ENCODE measurements at regions not wholly inside any gene's neighbourhood (a gene's known extent, or its start where the extent isn't known, plus 50 kb on each side); places are given as distances from the start of the nearest gene placed in this dataset.

DNA sequence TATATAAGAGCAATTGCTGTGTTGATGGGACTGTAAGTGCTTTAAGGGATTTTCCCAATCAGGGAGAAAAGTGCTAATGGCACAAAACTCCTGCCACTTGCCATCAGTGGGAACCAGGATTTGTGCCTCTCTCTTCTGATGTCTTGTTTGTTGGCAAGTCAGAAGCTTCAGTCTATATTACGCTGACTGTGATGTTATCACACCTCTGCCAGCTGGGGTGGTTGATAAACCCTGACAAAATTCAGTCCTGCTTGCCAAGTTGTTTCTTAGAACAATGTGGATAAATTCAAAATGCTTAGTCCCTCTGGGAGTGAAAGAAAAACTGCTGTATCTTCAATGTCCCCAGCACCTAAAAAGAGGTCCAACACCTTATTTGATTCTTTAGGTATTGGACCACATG, 161.4 kb upstream of the FBXL7 start:
- H3K36me3 ChIP-seq (ENCODE audit: insufficient read depth in 1 of 2, low read depth in 1 of 2) = no peaks in the 10 kb centered on the region
- intact Hi-C loops (cut with DNase I) = no loop called here
- no peaks in the 10 kb centered on the region for H3K27me3 ChIP-seq (ENCODE audit: insufficient read depth in 3 of 3, low read length in 2 of 3)
- TF ChIP-seq, protein P1, sequence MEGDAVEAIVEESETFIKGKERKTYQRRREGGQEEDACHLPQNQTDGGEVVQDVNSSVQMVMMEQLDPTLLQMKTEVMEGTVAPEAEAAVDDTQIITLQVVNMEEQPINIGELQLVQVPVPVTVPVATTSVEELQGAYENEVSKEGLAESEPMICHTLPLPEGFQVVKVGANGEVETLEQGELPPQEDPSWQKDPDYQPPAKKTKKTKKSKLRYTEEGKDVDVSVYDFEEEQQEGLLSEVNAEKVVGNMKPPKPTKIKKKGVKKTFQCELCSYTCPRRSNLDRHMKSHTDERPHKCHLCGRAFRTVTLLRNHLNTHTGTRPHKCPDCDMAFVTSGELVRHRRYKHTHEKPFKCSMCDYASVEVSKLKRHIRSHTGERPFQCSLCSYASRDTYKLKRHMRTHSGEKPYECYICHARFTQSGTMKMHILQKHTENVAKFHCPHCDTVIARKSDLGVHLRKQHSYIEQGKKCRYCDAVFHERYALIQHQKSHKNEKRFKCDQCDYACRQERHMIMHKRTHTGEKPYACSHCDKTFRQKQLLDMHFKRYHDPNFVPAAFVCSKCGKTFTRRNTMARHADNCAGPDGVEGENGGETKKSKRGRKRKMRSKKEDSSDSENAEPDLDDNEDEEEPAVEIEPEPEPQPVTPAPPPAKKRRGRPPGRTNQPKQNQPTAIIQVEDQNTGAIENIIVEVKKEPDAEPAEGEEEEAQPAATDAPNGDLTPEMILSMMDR (IDR thresholded peaks at IDR 0.05) = no peak
- no peak overlapping the region for H3K27ac ChIP-seq
- 27 to 56% (median 32%) methylated on average over 1 of the region's 1 CpG for WGBS, 3 donors
- no peak for ATAC-seq
- no peak overlapping the region for H3K4me3 ChIP-seq
- no peaks in the 10 kb centered on the region for H3K9me3 ChIP-seq
- no peaks in the 10 kb centered on the region for H3K4me1 ChIP-seq
- no peak for DNase-seq

DNA sequence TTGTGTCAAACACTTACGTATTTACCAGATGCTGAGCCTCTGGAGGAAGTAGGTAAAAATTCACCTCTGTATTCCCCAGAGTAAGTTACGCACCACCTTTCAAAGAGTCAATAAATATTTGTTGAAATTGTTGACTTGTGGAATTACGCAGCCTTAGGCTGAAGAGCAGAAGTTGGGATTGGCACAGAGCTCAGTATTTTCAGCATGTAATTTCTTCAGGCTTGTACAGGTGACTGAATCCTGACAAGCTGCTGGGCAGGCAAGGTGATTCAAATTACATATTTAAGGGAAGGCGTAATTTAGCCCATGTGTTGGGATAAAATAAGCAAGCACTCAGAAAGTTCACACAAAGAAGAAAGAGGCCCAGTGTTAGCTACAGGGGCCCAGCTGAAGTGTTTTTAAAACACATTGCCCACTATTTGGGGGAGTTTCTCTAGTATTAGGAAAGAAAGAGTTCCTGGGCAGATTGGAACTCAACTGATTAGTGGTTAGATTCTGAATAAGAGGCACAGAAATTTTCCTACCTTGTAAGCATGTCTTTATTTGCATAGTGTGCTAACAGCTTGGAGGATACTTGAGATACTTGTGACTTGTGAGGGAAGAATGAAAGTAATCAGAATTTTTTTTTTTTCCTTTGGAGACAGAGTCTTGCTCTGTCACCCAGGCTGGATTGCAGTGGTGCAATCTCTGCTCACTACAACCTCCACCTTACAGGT, 165.3 kb upstream of the FBXL7 start:
- Histone ChIP-seq H3K4me3 (no peak overlapping the region), H3K4me1 (no peaks in the 10 kb centered on the region), H3K27ac (no peak overlapping the region), H3K9me3 (no peaks in the 10 kb centered on the region), H3K36me3 (ENCODE audit: insufficient read depth in 1 of 2, low read depth in 1 of 2) (no peaks in the 10 kb centered on the region), H3K27me3 (ENCODE audit: insufficient read depth in 3 of 3, low read length in 2 of 3) (no peaks in the 10 kb centered on the region)
- WGBS, 3 donors = 86 to 91% (median 91%) methylated on average over 4 of the region's 4 CpGs
- intact Hi-C loops (cut with DNase I) = no loop called here
- TF ChIP-seq, protein P1 (IDR thresholded peaks at IDR 0.05) = no peak
- no peak for DNase-seq
- ATAC-seq = no peak

DNA sequence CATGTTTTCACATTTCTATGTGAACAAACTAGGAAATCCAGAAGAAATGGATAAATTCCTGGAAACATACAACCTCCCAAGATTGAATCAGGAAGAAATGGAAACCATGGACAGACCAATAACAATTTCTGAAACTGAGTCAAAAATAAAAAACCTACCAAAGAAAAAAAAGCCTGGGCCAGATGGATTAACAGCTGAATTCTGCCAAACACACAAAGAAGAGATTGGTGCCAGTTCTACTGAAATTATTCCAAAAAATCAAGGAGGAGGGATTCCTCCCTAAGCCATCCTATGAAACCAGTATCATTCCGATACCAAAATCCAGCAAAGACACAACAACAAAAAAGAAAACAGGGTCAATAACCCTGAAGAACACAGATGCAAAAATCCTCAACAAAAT, 166.9 kb upstream of the FBXL7 start:
- WGBS, 3 donors = 22 to 73% (median 46%) methylated on average over 1 of the region's 1 CpG
- intact Hi-C loops (cut with DNase I) = no loop called here

DNA sequence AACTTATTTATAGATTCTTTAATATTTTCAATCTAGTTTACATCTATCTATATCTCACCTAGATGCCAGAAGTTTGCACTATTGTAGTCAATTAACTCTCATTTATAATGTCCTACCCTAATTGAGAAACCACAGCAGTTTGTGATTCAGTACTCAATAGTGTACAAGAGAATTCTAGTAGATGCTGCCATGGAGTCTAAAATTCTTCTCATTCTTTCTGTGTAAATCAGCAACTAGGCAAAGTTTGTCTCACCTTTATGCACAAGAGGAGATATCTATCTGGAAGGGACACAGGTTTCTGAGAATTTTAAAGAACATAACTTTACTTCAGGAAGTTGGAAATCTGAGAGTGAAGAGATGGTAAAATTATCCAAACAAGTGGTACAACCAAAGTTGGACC, 173.0 kb upstream of the FBXL7 start:
- TF ChIP-seq, protein P1 (IDR thresholded peaks at IDR 0.05) = no peak
- intact Hi-C loops (cut with DNase I) = no loop called here
- no peak overlapping the region for H3K27ac ChIP-seq

More for the DNA sequence above, 166.9 kb upstream of the FBXL7 start:
- H3K9me3 ChIP-seq = no peaks in the 10 kb centered on the region
- TF ChIP-seq, protein P1 (IDR thresholded peaks at IDR 0.05) = no peak
- no peak overlapping the region for H3K27ac ChIP-seq
- no peaks in the 10 kb centered on the region for H3K27me3 ChIP-seq (ENCODE audit: insufficient read depth in 3 of 3, low read length in 2 of 3)
- H3K4me1 ChIP-seq = no peaks in the 10 kb centered on the region
- ATAC-seq = no peak
- no peak overlapping the region for H3K4me3 ChIP-seq
- no peaks in the 10 kb centered on the region for H3K36me3 ChIP-seq (ENCODE audit: insufficient read depth in 1 of 2, low read depth in 1 of 2)
- no peak for DNase-seq

DNA sequence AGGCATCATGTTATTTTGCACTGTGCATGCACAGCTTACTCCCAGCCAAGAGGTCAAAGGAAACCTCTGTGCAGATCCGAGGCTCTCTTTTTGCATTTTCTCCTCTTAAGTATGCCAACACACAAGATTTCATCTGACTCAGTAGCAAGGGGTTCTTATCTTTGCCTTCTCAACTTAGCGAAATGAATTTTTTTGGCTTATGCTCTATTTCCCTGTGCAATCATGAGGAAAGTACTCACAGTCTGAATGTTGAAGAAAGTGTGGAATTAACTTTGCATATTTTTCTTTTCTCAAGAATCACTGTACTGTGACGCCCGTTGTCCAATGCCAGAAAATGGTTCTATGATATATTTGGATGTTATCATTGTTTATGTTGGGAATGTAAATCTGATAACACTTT, 173.5 kb upstream of the FBXL7 start:
- Histone ChIP-seq H3K27ac (no peak overlapping the region), H3K27me3 (ENCODE audit: insufficient read depth in 3 of 3, low read length in 2 of 3) (no peaks in the 10 kb centered on the region), H3K36me3 (ENCODE audit: insufficient read depth in 1 of 2, low read depth in 1 of 2) (no peaks in the 10 kb centered on the region), H3K4me3 (no peak overlapping the region), H3K4me1 (no peaks in the 10 kb centered on the region), H3K9me3 (no peaks in the 10 kb centered on the region)
- ATAC-seq (no peak), DNase-seq (no peak)
- WGBS, 3 donors = 85 to 87% (median 86%) methylated on average over 4 of the region's 4 CpGs
- intact Hi-C loops (cut with DNase I) = no loop called here
- TF ChIP-seq, protein P1 (IDR thresholded peaks at IDR 0.05) = no peak

More for the DNA sequence above, 173.0 kb upstream of the FBXL7 start:
- H3K9me3 ChIP-seq = no peaks in the 10 kb centered on the region
- H3K36me3 ChIP-seq (ENCODE audit: insufficient read depth in 1 of 2, low read depth in 1 of 2) = no peaks in the 10 kb centered on the region
- no peaks in the 10 kb centered on the region for H3K27me3 ChIP-seq (ENCODE audit: insufficient read depth in 3 of 3, low read length in 2 of 3)
- no peaks in the 10 kb centered on the region for H3K4me1 ChIP-seq
- H3K4me3 ChIP-seq = no peak overlapping the region
- DNase-seq = no peak
- ATAC-seq = no peak
